Fibroblast of pulmonary artery (primary cell): ENCODE measurements at regions not wholly inside any gene's neighbourhood (a gene's known extent, or its start where the extent isn't known, plus 50 kb on each side); places are given as distances from the start of the nearest gene placed in this dataset.

Experiments used
- DNase-seq: peaks from one replicate; pipeline ENCODE4 v3.0.0-alpha.2; 2010; ENCODE audit warnings: low read depth
- H3K4me3 ChIP-seq: replicated peaks from 2 replicates; pipeline ENCODE4 v1.5.1; 2011; ENCODE audit warnings: low read depth, mild to moderate bottlenecking, control low read depth, low read length, moderate library complexity
- CTCF ChIP-seq: IDR thresholded peaks from 2 replicates; pipeline ENCODE4 v1.5.1; 2011; ENCODE audit warnings: mild to moderate bottlenecking, control low read depth, low read length, inconsistent platforms; ENCODE audit errors: missing control alignments

- DNase-seq, result no peak
- no peak overlapping the region for H3K4me3 ChIP-seq
- TF ChIP-seq CTCF, result no peak
Measured at GRCh38 chr9:82677086-82677485, 385.9 kb downstream of the RASEF start.

- H3K4me3 ChIP-seq, result no peak overlapping the region
- no peak for DNase-seq
- TF ChIP-seq CTCF, result no peak
Measured at GRCh38 chr9:82679472-82679871, 383.5 kb downstream of the RASEF start.

GRCh38 chr9:82680179-82680935 lies 382.6 kb downstream of the RASEF start:
- TF ChIP-seq CTCF, result no peak
- no peak for DNase-seq
- H3K4me3 ChIP-seq, result no peak overlapping the region

GRCh38 chr9:82681809-82682208 lies 381.1 kb downstream of the RASEF start:
- no peak for DNase-seq
- no peak for TF ChIP-seq CTCF
- no peak overlapping the region for H3K4me3 ChIP-seq

GRCh38 chr9:82682431-82682830 lies 380.5 kb downstream of the RASEF start:
- H3K4me3 ChIP-seq, result no peak overlapping the region
- TF ChIP-seq CTCF, result no peak
- no peak for DNase-seq

GRCh38 chr9:82695704-82696103 lies 367.2 kb downstream of the RASEF start:
- TF ChIP-seq CTCF, result no peak

GRCh38 chr9:82706786-82707185 lies 356.2 kb downstream of the RASEF start:
- no peak for DNase-seq
- TF ChIP-seq CTCF, result no peak
- H3K4me3 ChIP-seq, result no peak overlapping the region

More at GRCh38 chr9:82695704-82696103, 367.2 kb downstream of the RASEF start:
- no peak overlapping the region for H3K4me3 ChIP-seq
- DNase-seq, result no peak
